GM23248 (cell line): ENCODE measurements at regions not wholly inside any gene's neighbourhood (a gene's known extent, or its start where the extent isn't known, plus 50 kb on each side); places are given as distances from the start of the nearest gene placed in this dataset.

Experiments
- EZH2 ChIP-seq: fragments of 200-600 bp; sonication (generic); IDR thresholded peaks from 2 replicates; pipeline ENCODE4 v1.6.1; 2018; ENCODE audit warnings: antibody characterized with exemption, mild to moderate bottlenecking; ENCODE audit not compliant: insufficient read depth, poor library complexity, severe bottlenecking
- EZH2phosphoT487 ChIP-seq: fragments of 200-600 bp; sonication (generic); IDR thresholded peaks from 2 replicates; pipeline ENCODE4 v1.6.1; 2018; ENCODE audit warnings: antibody characterized with exemption, moderate library complexity, mild to moderate bottlenecking, low read depth; ENCODE audit not compliant: insufficient read depth

DNA sequence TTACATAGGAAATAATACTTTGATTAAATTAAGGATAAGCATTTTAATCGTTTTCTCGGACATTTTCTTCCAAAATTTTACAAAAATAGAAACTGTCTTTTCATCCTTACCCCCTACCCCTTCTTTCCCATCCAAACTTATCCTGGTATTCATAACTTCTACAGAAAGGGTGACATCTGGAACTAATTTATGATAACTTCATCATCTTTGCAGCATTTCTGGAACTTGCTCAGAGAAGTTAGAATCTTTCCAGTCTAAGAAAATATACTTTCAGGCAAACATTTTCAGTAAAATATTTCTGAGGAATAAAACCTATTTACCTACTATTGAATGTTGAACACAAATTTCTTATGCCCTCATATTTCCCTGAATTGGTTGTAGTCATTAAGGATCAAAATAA is 309.0 kb downstream of the MAN2A1 start:
- TF ChIP-seq EZH2 (no peak), EZH2phosphoT487 (no peak)
